H1 (cell line): ENCODE measurements at regions not wholly inside any gene's neighbourhood (a gene's known extent, or its start where the extent isn't known, plus 50 kb on each side); places are given as distances from the start of the nearest gene placed in this dataset.

ENCODE experiments used
- BRCA1 ChIP-seq: IDR thresholded peaks from 2 replicates; pipeline ENCODE4 v1.6.1; 2012; ENCODE audit warnings: low read depth, low read length, improper control_type of control experiment
- CBX8 ChIP-seq: fragments of 300-800, 300-1000 bp; sonication (generic); IDR thresholded peaks from 2 replicates; pipeline ENCODE4 v1.7.1; 2016; ENCODE audit warnings: low read depth, low read length, borderline replicate concordance
- CHD7 ChIP-seq: fragments of 300-600 bp; sonication (generic); IDR thresholded peaks from 2 replicates; pipeline ENCODE4 v1.7.1; 2012; ENCODE audit warnings: low read length, moderate library complexity, mild to moderate bottlenecking, inconsistent platforms; ENCODE audit not compliant: insufficient replicate concordance
- GABPA ChIP-seq: IDR thresholded peaks from 2 replicates; pipeline ENCODE4 v1.6.1; 2011; ENCODE audit warnings: mild to moderate bottlenecking, low read length, moderate library complexity, borderline replicate concordance; ENCODE audit not compliant: insufficient read depth

GRCh38 chr6:6801635-6802218 is 213.2 kb downstream of the LY86 start (continued):
- TF ChIP-seq GABPA (no peak), BRCA1 (no peak), CBX8 (no peak), CHD7 (no peak)
